A549 (cell line): ENCODE measurements at regions not wholly inside any gene's neighbourhood (a gene's known extent, or its start where the extent isn't known, plus 50 kb on each side); places are given as distances from the start of the nearest gene placed in this dataset.

Experiments
- ATAC-seq, 2 experiments: fragments of 200-7000 bp in 1 of 2; fragments of >200 bp in 1 of 2; cut with Nextera tagmentation in 1 of 2; cut with Tn5 transposase in 1 of 2; 3 replicates each; pipeline versions ENCODE4 v1.8.0 to v1.9.1; 2018 to 2020; ENCODE audit warnings: mild to moderate bottlenecking in 1 of 2, moderate library complexity in 1 of 2
- CTCF ChIA-PET: fragments of 300-600 bp; sonication (Branson Sonifier 250); formaldehyde crosslinking; extraction: SDS; loops from one replicate; lab custom pipeline; 2021; ENCODE audit warnings: antibody characterized with exemption, inconsistent platforms; lab: Yijun Ruan, JAX
- POLR2A ChIA-PET: fragments of 350-600 bp; formaldehyde crosslinking; extraction: SDS; loops from one replicate; lab custom pipeline; 2021; ENCODE audit warnings: antibody characterized with exemption, inconsistent platforms; lab: Yijun Ruan, JAX
- DNase-seq, 2 experiments: peaks; one replicate each; pipeline versions ENCODE4 v3.0.0 to v3.0.0-alpha.2; 2011 to 2016; ENCODE audit warnings: low read depth in 1 of 2, low spot score in 1 of 2
- FAIRE-seq: peaks from 2 replicates; lab custom pipeline; 2011; peaks lifted over from hg19 to GRCh38; lab: Jason Lieb, UNC
- H3K27ac ChIP-seq, 2 experiments: fragments of >200 bp; sonication (Bioruptor Twin); formaldehyde crosslinking; 3 replicates each; pipeline ENCODE4 v1.5.1; 2016 to 2017
- H3K4me1 ChIP-seq: fragments of >200 bp; sonication (Bioruptor Twin); formaldehyde crosslinking; 3 replicates; pipeline ENCODE4 v1.6.1; 2016
- H3K4me2 ChIP-seq: fragments of >200 bp; sonication (Bioruptor Twin); formaldehyde crosslinking; 3 replicates; pipeline ENCODE4 v1.6.1; 2016
- H3K4me3 ChIP-seq: fragments of >200 bp; sonication (Bioruptor Twin); formaldehyde crosslinking; 3 replicates; pipeline ENCODE4 v1.5.1; 2016
- H3K9me3 ChIP-seq: fragments of >200 bp; sonication (Bioruptor Twin); formaldehyde crosslinking; 3 replicates; pipeline ENCODE4 v1.6.1; 2016
- ATOH8 ChIP-seq: fragments of 250-450 bp; sonication (Bioruptor Pico); IDR thresholded peaks from 2 replicates; pipeline ENCODE4 v1.5.0; 2020; ENCODE audit warnings: low read depth, mild to moderate bottlenecking, moderate library complexity
- BCL3 ChIP-seq: fragments of >200 bp; sonication (Bioruptor Twin); formaldehyde crosslinking; IDR thresholded peaks from 3 replicates; pipeline ENCODE4 v1.6.1; 2016
- CBX8 ChIP-seq: fragments of 200-600 bp; sonication (generic); IDR thresholded peaks from 2 replicates; pipeline ENCODE4 v1.6.1; 2016
- CHD2 ChIP-seq: fragments of 150-350 bp; IDR thresholded peaks from 2 replicates; pipeline ENCODE4 v1.6.1; 2014; ENCODE audit warnings: low read length; ENCODE audit not compliant: partially characterized antibody
- EHMT2 ChIP-seq: fragments of 200-600 bp; sonication (generic); IDR thresholded peaks from 2 replicates; pipeline ENCODE4 v1.6.1; 2016; ENCODE audit warnings: antibody characterized with exemption, low read depth, mild to moderate bottlenecking, moderate library complexity
- FOSB ChIP-seq: fragments of 250-450 bp; sonication (Bioruptor Pico); IDR thresholded peaks from 2 replicates; pipeline ENCODE4 v1.5.0; 2020; ENCODE audit warnings: mild to moderate bottlenecking, moderate library complexity
- HDAC2 ChIP-seq: fragments of 200-600 bp; sonication (generic); IDR thresholded peaks from 2 replicates; pipeline ENCODE4 v1.6.1; 2016
- HES2 ChIP-seq: fragments of >200 bp; sonication (Bioruptor Twin); formaldehyde crosslinking; IDR thresholded peaks from 2 replicates; pipeline ENCODE4 v1.6.1; 2016
- HOXA7 ChIP-seq: fragments of 250-450 bp; sonication (Bioruptor Pico); IDR thresholded peaks from 2 replicates; pipeline ENCODE4 v1.5.0; 2020; ENCODE audit warnings: mild to moderate bottlenecking, moderate library complexity
- JUN ChIP-seq, 2 experiments: fragments of >200 bp; sonication (Bioruptor Twin); formaldehyde crosslinking; IDR thresholded peaks; 2 replicates in 1 of 2; 3 replicates in 1 of 2; pipeline ENCODE4 v1.6.1; 2016 to 2017
- MAX ChIP-seq: IDR thresholded peaks from 2 replicates; pipeline ENCODE4 v1.6.1; 2012
- MAZ ChIP-seq: fragments of 150-350 bp; IDR thresholded peaks from 2 replicates; pipeline ENCODE4 v1.6.1; 2014; ENCODE audit warnings: antibody characterized with exemption, low read depth, low read length, borderline replicate concordance
- PBX3 ChIP-seq: IDR thresholded peaks from 2 replicates; pipeline ENCODE4 v1.6.1; 2012
- POLR2A ChIP-seq: IDR thresholded peaks from 2 replicates; pipeline ENCODE4 v1.6.1; 2012; ENCODE audit warnings: mild to moderate bottlenecking, low read length
- POLR2AphosphoS2 ChIP-seq: conservative IDR thresholded peaks from 2 replicates; pipeline ENCODE4 v1.6.1; 2012; ENCODE audit warnings: low read length, improper control_type of control experiment, inconsistent platforms
- RARB ChIP-seq: fragments of 250-450 bp; sonication (Bioruptor Pico); IDR thresholded peaks from 2 replicates; pipeline ENCODE4 v1.8.0; 2021; ENCODE audit warnings: mild to moderate bottlenecking, moderate library complexity
- RFX5 ChIP-seq: fragments of 450-650 bp; IDR thresholded peaks from 2 replicates; pipeline ENCODE4 v1.7.1; 2014; ENCODE audit warnings: antibody characterized with exemption, mild to moderate bottlenecking, moderate library complexity
- SMC3 ChIP-seq: fragments of >200 bp; sonication (Bioruptor Twin); formaldehyde crosslinking; IDR thresholded peaks from 3 replicates; pipeline ENCODE4 v1.6.1; 2018; ENCODE audit warnings: inconsistent platforms
- ZC3H11A ChIP-seq: fragments of 450-650 bp; IDR thresholded peaks from 2 replicates; pipeline ENCODE4 v1.6.1; 2014; ENCODE audit warnings: antibody characterized with exemption, mild to moderate bottlenecking
- ZNF302 ChIP-seq: fragments of 250-450 bp; sonication (Bioruptor Pico); IDR thresholded peaks from 2 replicates; pipeline ENCODE4 v1.9.0; 2021; ENCODE audit warnings: inconsistent platforms, mild to moderate bottlenecking, moderate library complexity
- WGBS: methylation state at CpG from one replicate; pipeline ENCODE4 v1.1.6; 2017; ENCODE audit errors: missing lambda C conversion rate; 5-methylcytosine and 5-hydroxymethylcytosine counted together
- TF ChIP-seq, protein P1 (sequence below): fragments of >200 bp; sonication (Bioruptor Twin); formaldehyde crosslinking; IDR thresholded peaks from 3 replicates; pipeline ENCODE4 v1.5.1; 2016

DNA sequence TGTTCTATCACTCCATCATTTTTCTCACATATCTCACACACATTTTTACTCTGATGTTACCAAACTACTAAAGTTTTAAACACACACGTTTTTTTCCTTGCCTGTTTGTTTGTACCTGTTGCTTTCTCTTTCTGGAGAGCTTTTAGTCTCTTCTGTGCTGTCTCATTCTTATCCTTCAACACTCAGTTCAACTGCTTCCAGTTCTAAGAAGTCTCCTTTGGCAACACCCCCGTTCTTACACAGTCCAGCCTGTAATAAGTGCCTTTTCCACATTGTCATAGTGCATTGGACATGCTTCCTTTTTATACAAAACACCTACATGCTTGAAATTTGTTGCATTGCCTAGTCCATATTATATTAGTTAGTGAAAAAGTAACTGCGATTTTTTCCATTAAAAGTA, 360.2 kb upstream of the BRINP3 start:
- CTCF ChIA-PET = no interaction called here
- H3K9me3 ChIP-seq = no peaks in the 10 kb centered on the region

DNA sequence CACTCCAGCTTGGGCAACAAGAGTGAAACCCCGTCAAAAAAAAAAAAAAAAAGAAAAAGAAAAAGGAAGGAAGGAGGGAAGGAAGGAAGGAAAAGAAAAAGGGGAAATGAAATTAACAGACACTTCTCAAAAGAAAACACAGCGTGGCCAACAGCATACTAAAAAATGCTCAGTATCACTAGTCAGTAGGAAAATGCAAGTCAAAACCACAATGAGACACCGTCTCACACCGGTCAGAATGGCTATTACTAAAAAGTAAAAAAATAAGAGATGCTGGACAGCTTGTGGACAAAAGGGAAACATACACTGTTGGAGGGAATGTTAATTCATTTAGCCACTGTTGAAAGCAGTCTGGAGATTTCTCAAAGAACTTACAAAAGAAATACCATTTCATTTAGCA, 369.5 kb upstream of the BRINP3 start:
- DNase-seq (no peak), FAIRE-seq (no peak), ATAC-seq (no peak)
- ChIA-PET POLR2A (no interaction called here), CTCF (no interaction called here)
- 47% methylated on average over 4 of the region's 4 CpGs for WGBS
- no peak overlapping the region for H3K4me3 ChIP-seq
- H3K27ac ChIP-seq = no peak overlapping the region
- H3K4me2 ChIP-seq = no peak overlapping the region
- TF ChIP-seq RFX5 = no peak
- no peaks in the 10 kb centered on the region for H3K4me1 ChIP-seq
- no peaks in the 10 kb centered on the region for H3K9me3 ChIP-seq

More for the DNA sequence above, 360.2 kb upstream of the BRINP3 start:
- 26% methylated on average over 3 of the region's 3 CpGs for WGBS
- Histone ChIP-seq H3K27ac (no peak overlapping the region), H3K4me1 (no peaks in the 10 kb centered on the region), H3K4me2 (no peak overlapping the region), H3K4me3 (no peak overlapping the region)
- DNase-seq = no peak
- FAIRE-seq = no peak
- ATAC-seq = no peak
- POLR2A ChIA-PET = no interaction called here
- TF ChIP-seq POLR2AphosphoS2 (no peak), HDAC2 (no peak), ZC3H11A (no peak), SMC3 (no peak), FOSB (CRISPR knock-in tag) (no peak), CHD2 (no peak), MAX (no peak), HOXA7 (CRISPR knock-in tag) (no peak), JUN (IDR thresholded peaks at IDR 0.05) (no peak), ATOH8 (no peak)
- TF ChIP-seq, protein P1, sequence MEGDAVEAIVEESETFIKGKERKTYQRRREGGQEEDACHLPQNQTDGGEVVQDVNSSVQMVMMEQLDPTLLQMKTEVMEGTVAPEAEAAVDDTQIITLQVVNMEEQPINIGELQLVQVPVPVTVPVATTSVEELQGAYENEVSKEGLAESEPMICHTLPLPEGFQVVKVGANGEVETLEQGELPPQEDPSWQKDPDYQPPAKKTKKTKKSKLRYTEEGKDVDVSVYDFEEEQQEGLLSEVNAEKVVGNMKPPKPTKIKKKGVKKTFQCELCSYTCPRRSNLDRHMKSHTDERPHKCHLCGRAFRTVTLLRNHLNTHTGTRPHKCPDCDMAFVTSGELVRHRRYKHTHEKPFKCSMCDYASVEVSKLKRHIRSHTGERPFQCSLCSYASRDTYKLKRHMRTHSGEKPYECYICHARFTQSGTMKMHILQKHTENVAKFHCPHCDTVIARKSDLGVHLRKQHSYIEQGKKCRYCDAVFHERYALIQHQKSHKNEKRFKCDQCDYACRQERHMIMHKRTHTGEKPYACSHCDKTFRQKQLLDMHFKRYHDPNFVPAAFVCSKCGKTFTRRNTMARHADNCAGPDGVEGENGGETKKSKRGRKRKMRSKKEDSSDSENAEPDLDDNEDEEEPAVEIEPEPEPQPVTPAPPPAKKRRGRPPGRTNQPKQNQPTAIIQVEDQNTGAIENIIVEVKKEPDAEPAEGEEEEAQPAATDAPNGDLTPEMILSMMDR = no peak
- TF ChIP-seq, all 56 proteins: peak for 0

DNA sequence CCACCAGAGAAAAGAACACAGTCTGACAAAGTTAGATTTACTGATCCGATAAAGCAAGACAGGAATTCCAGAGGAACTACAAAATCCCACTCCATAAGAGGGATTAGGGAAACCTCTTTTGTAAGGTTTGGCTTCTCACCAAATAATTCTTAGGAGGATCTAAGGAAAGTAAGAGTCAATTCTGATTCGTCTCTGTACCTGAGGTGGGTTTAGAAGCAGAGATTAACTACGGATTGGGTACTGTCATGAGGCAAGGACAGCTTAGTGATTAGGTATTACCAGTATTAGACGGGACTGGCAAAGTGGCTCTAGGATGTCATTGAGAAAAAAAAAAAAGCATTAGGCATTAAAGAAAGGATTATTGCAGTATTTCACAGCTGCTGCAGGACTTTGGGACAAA, 371.7 kb upstream of the BRINP3 start:
- CTCF ChIA-PET = no interaction called here

More for the DNA sequence above, 371.7 kb upstream of the BRINP3 start:
- Histone ChIP-seq H3K27ac (no peak overlapping the region), H3K9me3 (no peaks in the 10 kb centered on the region), H3K4me2 (no peak overlapping the region), H3K4me3 (no peak overlapping the region), H3K4me1 (no peaks in the 10 kb centered on the region)
- POLR2A ChIA-PET = no interaction called here
- 21% methylated on average over 4 of the region's 4 CpGs for WGBS
- DNase-seq (no peak), ATAC-seq (no peak), FAIRE-seq (no peak)
- TF ChIP-seq BCL3 = no peak
- no peak for TF ChIP-seq MAZ
- no peak for TF ChIP-seq POLR2A
- TF ChIP-seq CBX8 = no peak
- TF ChIP-seq ATOH8 = no peak
- no peak for TF ChIP-seq EHMT2
- TF ChIP-seq RARB = no peak
- no peak for TF ChIP-seq ZNF302 (CRISPR knock-in tag)
- no peak for TF ChIP-seq ZC3H11A
- no peak for TF ChIP-seq HES2
- no peak for TF ChIP-seq PBX3
